H1 (cell line): ENCODE measurements at regions not wholly inside any gene's neighbourhood (a gene's known extent, or its start where the extent isn't known, plus 50 kb on each side); places are given as distances from the start of the nearest gene placed in this dataset.

ENCODE experiments used
- CTCF ChIA-PET: fragments of 300-600 bp; sonication (Branson Sonifier 250); formaldehyde crosslinking; loops from one replicate; lab custom pipeline; 2021; ENCODE audit not compliant: partially characterized antibody; lab: Charles Lee
- POLR2A ChIA-PET: fragments of 300-600 bp; sonication (Branson Sonifier 250); formaldehyde crosslinking; loops from one replicate; lab custom pipeline; 2021; ENCODE audit warnings: inconsistent platforms; ENCODE audit not compliant: partially characterized antibody; lab: Charles Lee
- DNase-seq, 2 experiments: peaks; one replicate each; pipeline versions ENCODE4 v3.0.0 to v3.0.0-alpha.2; 2010 to 2022; ENCODE audit warnings: low spot score in 2 of 2, low read depth in 1 of 2, mixed read lengths in 1 of 2
- FAIRE-seq: peaks from 2 replicates; lab custom pipeline; 2011; peaks lifted over from hg19 to GRCh38; lab: Jason Lieb, UNC
- H2AFZ ChIP-seq: 2 replicates; pipeline ENCODE4 v1.8.1; 2012; ENCODE audit warnings: low read length, inconsistent platforms
- H2AK5ac ChIP-seq: 2 replicates; pipeline ENCODE4 v1.6.1; 2013; ENCODE audit warnings: low read depth, low read length
- H2BK120ac ChIP-seq: replicated peaks from 2 replicates; pipeline ENCODE3; 2013; ENCODE audit warnings: low read depth, low read length, inconsistent platforms
- H2BK12ac ChIP-seq: 2 replicates; pipeline ENCODE4 v1.6.1; 2013; ENCODE audit warnings: low read depth, low read length
- H2BK15ac ChIP-seq: 2 replicates; pipeline ENCODE4 v1.6.1; 2013; ENCODE audit warnings: low read length
- H2BK20ac ChIP-seq: 2 replicates; pipeline ENCODE4 v1.6.1; 2013; ENCODE audit warnings: low read length
- H2BK5ac ChIP-seq: 2 replicates; pipeline ENCODE4 v1.6.1; 2013; ENCODE audit warnings: low read depth, low read length
- H3K14ac ChIP-seq: 2 replicates; pipeline ENCODE4 v1.6.1; 2013; ENCODE audit warnings: inconsistent platforms; ENCODE audit not compliant: insufficient read length
- H3K18ac ChIP-seq: 2 replicates; pipeline ENCODE4 v1.6.1; 2013; ENCODE audit warnings: low read length; ENCODE audit errors: extremely low read depth
- H3K23ac ChIP-seq: 2 replicates; pipeline ENCODE4 v1.6.1; 2013; ENCODE audit warnings: inconsistent platforms; ENCODE audit not compliant: insufficient read length
- H3K23me2 ChIP-seq: 2 replicates; pipeline ENCODE4 v1.6.1; 2013; ENCODE audit warnings: low read depth, low read length
- H3K27ac ChIP-seq: 2 replicates; pipeline ENCODE4 v1.6.1; 2011; ENCODE audit warnings: low read depth, low read length, inconsistent platforms
- H3K27me3 ChIP-seq, 4 experiments: replicated peaks in 1 of 4; 1 replicate in 1 of 4; 2 replicates in 3 of 4; pipeline versions ENCODE4 v1.6.1 to v1.8.1; 2011 to 2013; ENCODE audit warnings: low read length in 3 of 4, mild to moderate bottlenecking in 3 of 4, inconsistent platforms in 2 of 4, mixed read lengths in 2 of 4, moderate library complexity in 1 of 4; ENCODE audit not compliant: control insufficient read depth in 3 of 4, insufficient read depth in 3 of 4; ENCODE audit errors: extremely low read depth in 1 of 4
- H3K36me3 ChIP-seq, 4 experiments: 2 replicates each; pipeline versions ENCODE4 v1.6.1 to v1.8.1; 2011 to 2013; ENCODE audit warnings: mild to moderate bottlenecking in 4 of 4, low read length in 3 of 4, moderate library complexity in 2 of 4, control low read depth in 1 of 4, inconsistent platforms in 1 of 4; ENCODE audit not compliant: insufficient read depth in 4 of 4, control insufficient read depth in 2 of 4
- H3K4ac ChIP-seq: replicated peaks from 2 replicates; pipeline ENCODE3; 2013; ENCODE audit warnings: low read length, low read depth, mixed read lengths, inconsistent platforms; ENCODE audit not compliant: insufficient read length
- H3K4me1 ChIP-seq, 4 experiments: replicated peaks in 1 of 4; 1 replicate in 1 of 4; 2 replicates in 3 of 4; pipeline versions ENCODE4 v1.6.1 to v1.8.1; 2011 to 2013; ENCODE audit warnings: low read length in 3 of 4, inconsistent platforms in 2 of 4, mixed read lengths in 1 of 4; ENCODE audit not compliant: insufficient read depth in 4 of 4, control insufficient read depth in 3 of 4
- H3K4me2 ChIP-seq, 2 experiments: 2 replicates each; pipeline versions ENCODE4 v1.6.1 to v1.8.1; 2011 to 2013; ENCODE audit warnings: low read depth in 2 of 2, low read length in 2 of 2, control low read depth in 1 of 2, inconsistent platforms in 1 of 2, mild to moderate bottlenecking in 1 of 2; ENCODE audit not compliant: insufficient read depth in 1 of 2
- H3K4me3 ChIP-seq, 4 experiments: fragments of 200-600, 300-600 bp in 1 of 4; sonication (generic), shearing (Covaris generic), sonication (Bioruptor Twin) in 1 of 4; 2 replicates each; pipeline versions ENCODE4 v1.5.1 to v1.8.1; 2011 to 2016; ENCODE audit warnings: low read length in 4 of 4, low read depth in 3 of 4, control low read depth in 2 of 4, inconsistent platforms in 2 of 4, mild to moderate bottlenecking in 2 of 4, mixed read lengths in 1 of 4, moderate library complexity in 1 of 4; ENCODE audit not compliant: insufficient read depth in 2 of 4; ENCODE audit errors: extremely low read depth in 1 of 4
- H3K56ac ChIP-seq: replicated peaks from 2 replicates; pipeline ENCODE3; 2013; ENCODE audit warnings: low read depth, mild to moderate bottlenecking, mixed read lengths, low read length, inconsistent platforms; ENCODE audit not compliant: insufficient read length
- H3K79me1 ChIP-seq: 2 replicates; pipeline ENCODE4 v1.6.1; 2013; ENCODE audit warnings: low read depth, low read length, control low read depth
- H3K79me2 ChIP-seq, 2 experiments: 2 replicates each; pipeline versions ENCODE4 v1.6.1 to v1.8.1; 2012 to 2013; ENCODE audit warnings: low read length in 2 of 2, mild to moderate bottlenecking in 2 of 2, inconsistent platforms in 1 of 2; ENCODE audit not compliant: insufficient read depth in 2 of 2, control insufficient read depth in 1 of 2
- H3K9ac ChIP-seq, 4 experiments: replicated peaks in 1 of 4; 1 replicate in 1 of 4; 2 replicates in 3 of 4; pipeline versions ENCODE4 v1.6.1 to v1.8.1; 2011 to 2013; ENCODE audit warnings: low read depth in 3 of 4, low read length in 3 of 4, control low read depth in 2 of 4, mild to moderate bottlenecking in 2 of 4, moderate library complexity in 2 of 4, inconsistent platforms in 1 of 4; ENCODE audit errors: extremely low read depth in 1 of 4
- H3K9me3 ChIP-seq, 2 experiments: 2 replicates each; pipeline versions ENCODE4 v1.6.1 to v1.8.1; 2012 to 2013; ENCODE audit warnings: mild to moderate bottlenecking in 2 of 2, moderate library complexity in 2 of 2, control low read depth in 1 of 2, inconsistent platforms in 1 of 2, low read depth in 1 of 2, low read length in 1 of 2, mixed read lengths in 1 of 2; ENCODE audit not compliant: insufficient read depth in 2 of 2
- H4K20me1 ChIP-seq, 2 experiments: replicated peaks in 1 of 2; 2 replicates each; pipeline versions ENCODE3 to v1.8.1; 2011 to 2013; ENCODE audit warnings: inconsistent platforms in 2 of 2, low read length in 2 of 2, mild to moderate bottlenecking in 1 of 2; ENCODE audit not compliant: insufficient read depth in 2 of 2, control insufficient read depth in 1 of 2
- H4K5ac ChIP-seq: 2 replicates; pipeline ENCODE4 v1.6.1; 2013; ENCODE audit warnings: low read length, low read depth, mixed read lengths, inconsistent platforms; ENCODE audit not compliant: insufficient read length
- H4K8ac ChIP-seq: 2 replicates; pipeline ENCODE4 v1.8.0; 2013; ENCODE audit warnings: mild to moderate bottlenecking, moderate library complexity, low read length, inconsistent platforms; ENCODE audit not compliant: insufficient read depth; ENCODE audit errors: extremely low read depth
- H4K91ac ChIP-seq: replicated peaks from 2 replicates; pipeline ENCODE3; 2013; ENCODE audit warnings: low read length, mixed read lengths, inconsistent platforms; ENCODE audit not compliant: insufficient read length
- KDM5A ChIP-seq: fragments of 200-600 bp; IDR thresholded peaks from 2 replicates; pipeline ENCODE4 v1.7.1; 2012; ENCODE audit warnings: mild to moderate bottlenecking, low read length, inconsistent platforms, mixed read lengths
- RAD21 ChIP-seq, 2 experiments: IDR thresholded peaks in 1 of 2; conservative IDR thresholded peaks in 1 of 2; 2 replicates each; pipeline ENCODE4 v1.6.1; 2011; ENCODE audit warnings: low read depth in 2 of 2, low read length in 2 of 2, improper control_type of control experiment in 1 of 2, inconsistent platforms in 1 of 2, mild to moderate bottlenecking in 1 of 2, moderate library complexity in 1 of 2
- RBBP5 ChIP-seq: IDR thresholded peaks from 2 replicates; pipeline ENCODE4 v1.7.1; 2012; ENCODE audit warnings: low read depth, mild to moderate bottlenecking, inconsistent platforms, low read length, moderate library complexity, borderline replicate concordance
- WGBS, 2 experiments: shearing (Covaris generic) in 1 of 2; methylation state at CpG; one replicate each; pipeline versions ENCODE4 v1.1.6 to v1.1.7; 2013 to 2015; ENCODE audit warnings: low lambda C conversion rate in 2 of 2, mixed read lengths in 2 of 2, inconsistent platforms in 1 of 2, low coverage in 1 of 2, missing lambda C conversion rate in 1 of 2; ENCODE audit not compliant: insufficient replicate concordance in 2 of 2, insufficient coverage in 1 of 2, insufficient read length in 1 of 2; ENCODE audit errors: extremely low coverage in 1 of 2, missing lambda C conversion rate in 1 of 2; 5-methylcytosine and 5-hydroxymethylcytosine counted together
- TF ChIP-seq, protein P1 (sequence below): IDR thresholded peaks from 2 replicates; pipeline ENCODE4 v1.6.1; 2011; ENCODE audit warnings: low read length, improper control_type of control experiment
- TF ChIP-seq, protein P2 (sequence below), 3 experiments: IDR thresholded peaks; 1 replicate in 2 of 3; 2 replicates in 1 of 3; pipeline versions ENCODE4 v1.5.1 to v1.6.1; 2011; ENCODE audit warnings: low read length in 3 of 3, mild to moderate bottlenecking in 3 of 3, inconsistent platforms in 2 of 3, low read depth in 1 of 3, moderate library complexity in 1 of 3; ENCODE audit not compliant: insufficient read depth in 1 of 3; ENCODE audit errors: control extremely low read depth in 1 of 3

GRCh38 chr5:118692811-118693342 is 295.5 kb downstream of the DTWD2 start:
- Histone ChIP-seq H3K27me3 (no peaks in the 10 kb centered on the region), H3K18ac (no peak overlapping the region), H3K79me2 (no peaks in the 10 kb centered on the region), H3K4ac (no peak overlapping the region), H3K36me3 (no peaks in the 10 kb centered on the region), H3K9ac (no peak overlapping the region), H3K4me2 (no peak overlapping the region), H3K14ac (no peak overlapping the region), H3K9me3 (no peaks in the 10 kb centered on the region), H3K4me3 (no peak overlapping the region), H3K23me2 (no peaks in the 10 kb centered on the region), H2AK5ac (no peak overlapping the region), H2BK15ac (no peak overlapping the region), H4K5ac (no peak overlapping the region), H2BK5ac (no peak overlapping the region), H3K27ac (no peak overlapping the region), H2BK20ac (no peak overlapping the region), H3K4me1 (no peaks in the 10 kb centered on the region), H3K79me1 (no peaks in the 10 kb centered on the region), H2BK120ac (no peak overlapping the region), H3K23ac (no peak overlapping the region), H4K91ac (no peak overlapping the region), H4K20me1 (no peaks in the 10 kb centered on the region), H3K56ac (no peak overlapping the region), H2AFZ (no peak overlapping the region), H4K8ac (no peak overlapping the region), H2BK12ac (peak overlapping the region; percentile 6; the same call in 1 of the 2 replicates)
- CTCF ChIA-PET, result interaction anchor here (0.6 to 2.8 kb wide), 6 partner anchors 10 to 1342 kb away, joined by 3 to 12 read pairs (median 4); no protein-coding TSS in a partner anchor
- TF ChIP-seq RAD21 (IDR thresholded peaks at IDR 0.05 in 1 of 2, conservative IDR thresholded peaks at IDR 0.05 in 1 of 2; ENCODE audit: low read depth in 2 of 2, low read length in 2 of 2), result peak; percentile 57 to 69
- no peak for TF ChIP-seq RBBP5
- TF ChIP-seq, protein P1, sequence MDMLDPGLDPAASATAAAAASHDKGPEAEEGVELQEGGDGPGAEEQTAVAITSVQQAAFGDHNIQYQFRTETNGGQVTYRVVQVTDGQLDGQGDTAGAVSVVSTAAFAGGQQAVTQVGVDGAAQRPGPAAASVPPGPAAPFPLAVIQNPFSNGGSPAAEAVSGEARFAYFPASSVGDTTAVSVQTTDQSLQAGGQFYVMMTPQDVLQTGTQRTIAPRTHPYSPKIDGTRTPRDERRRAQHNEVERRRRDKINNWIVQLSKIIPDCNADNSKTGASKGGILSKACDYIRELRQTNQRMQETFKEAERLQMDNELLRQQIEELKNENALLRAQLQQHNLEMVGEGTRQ, result no peak
- no peak for TF ChIP-seq KDM5A
- TF ChIP-seq, protein P2, sequence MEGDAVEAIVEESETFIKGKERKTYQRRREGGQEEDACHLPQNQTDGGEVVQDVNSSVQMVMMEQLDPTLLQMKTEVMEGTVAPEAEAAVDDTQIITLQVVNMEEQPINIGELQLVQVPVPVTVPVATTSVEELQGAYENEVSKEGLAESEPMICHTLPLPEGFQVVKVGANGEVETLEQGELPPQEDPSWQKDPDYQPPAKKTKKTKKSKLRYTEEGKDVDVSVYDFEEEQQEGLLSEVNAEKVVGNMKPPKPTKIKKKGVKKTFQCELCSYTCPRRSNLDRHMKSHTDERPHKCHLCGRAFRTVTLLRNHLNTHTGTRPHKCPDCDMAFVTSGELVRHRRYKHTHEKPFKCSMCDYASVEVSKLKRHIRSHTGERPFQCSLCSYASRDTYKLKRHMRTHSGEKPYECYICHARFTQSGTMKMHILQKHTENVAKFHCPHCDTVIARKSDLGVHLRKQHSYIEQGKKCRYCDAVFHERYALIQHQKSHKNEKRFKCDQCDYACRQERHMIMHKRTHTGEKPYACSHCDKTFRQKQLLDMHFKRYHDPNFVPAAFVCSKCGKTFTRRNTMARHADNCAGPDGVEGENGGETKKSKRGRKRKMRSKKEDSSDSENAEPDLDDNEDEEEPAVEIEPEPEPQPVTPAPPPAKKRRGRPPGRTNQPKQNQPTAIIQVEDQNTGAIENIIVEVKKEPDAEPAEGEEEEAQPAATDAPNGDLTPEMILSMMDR (IDR thresholded peaks at IDR 0.05; ENCODE audit: control extremely low read depth in 1 of 3, insufficient read depth in 1 of 3, low read depth in 1 of 3, low read length in 3 of 3), result peak in 2 of 3 experiments; percentile 24 to 47; a peak in 2 of 4 replicates
- WGBS, 2 experiments, result 95% methylated on average over 4 of the region's 4 CpGs; no CpG with 5 or more reads in 1 of the 2 experiments
- POLR2A ChIA-PET, result no interaction called here
- no peak for FAIRE-seq
- peak in 1 of 2 experiments; percentile 1 for DNase-seq
